ENCODE measurements at regions not wholly inside any gene's neighbourhood (a gene's known extent, or its start where the extent isn't known, plus 50 kb on each side); places are given as distances from the start of the nearest gene placed in this dataset.

DNA sequence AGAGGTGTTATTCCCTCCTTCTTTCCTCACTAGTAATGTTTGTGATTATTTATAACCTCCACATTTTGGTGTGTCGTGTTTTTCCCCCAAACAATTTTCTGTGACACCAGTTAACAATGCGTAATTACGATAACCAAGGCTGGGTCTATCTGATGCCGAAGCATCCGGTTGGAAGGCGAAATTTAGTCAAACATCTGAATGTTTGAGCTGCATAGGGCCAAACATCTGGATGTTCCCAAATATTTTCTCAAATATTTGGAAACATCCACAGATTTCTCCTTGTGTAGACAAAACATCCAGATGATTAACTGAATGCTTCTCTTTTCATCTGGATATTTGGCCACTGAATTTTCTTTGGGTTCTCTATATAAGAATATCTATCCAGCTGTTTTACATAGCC, 371.7 kb downstream of the NFIB start:
- Histone ChIP-seq H3K36me3 (no peaks in the 10 kb centered on the region), H3K27me3 (no peaks in the 10 kb centered on the region), H3K4me1 (no peaks in the 10 kb centered on the region), H3K27ac (no peak overlapping the region), H3K9me3 (no peaks in the 10 kb centered on the region), H3K4me3 (no peak overlapping the region)
- TF ChIP-seq, protein P1, sequence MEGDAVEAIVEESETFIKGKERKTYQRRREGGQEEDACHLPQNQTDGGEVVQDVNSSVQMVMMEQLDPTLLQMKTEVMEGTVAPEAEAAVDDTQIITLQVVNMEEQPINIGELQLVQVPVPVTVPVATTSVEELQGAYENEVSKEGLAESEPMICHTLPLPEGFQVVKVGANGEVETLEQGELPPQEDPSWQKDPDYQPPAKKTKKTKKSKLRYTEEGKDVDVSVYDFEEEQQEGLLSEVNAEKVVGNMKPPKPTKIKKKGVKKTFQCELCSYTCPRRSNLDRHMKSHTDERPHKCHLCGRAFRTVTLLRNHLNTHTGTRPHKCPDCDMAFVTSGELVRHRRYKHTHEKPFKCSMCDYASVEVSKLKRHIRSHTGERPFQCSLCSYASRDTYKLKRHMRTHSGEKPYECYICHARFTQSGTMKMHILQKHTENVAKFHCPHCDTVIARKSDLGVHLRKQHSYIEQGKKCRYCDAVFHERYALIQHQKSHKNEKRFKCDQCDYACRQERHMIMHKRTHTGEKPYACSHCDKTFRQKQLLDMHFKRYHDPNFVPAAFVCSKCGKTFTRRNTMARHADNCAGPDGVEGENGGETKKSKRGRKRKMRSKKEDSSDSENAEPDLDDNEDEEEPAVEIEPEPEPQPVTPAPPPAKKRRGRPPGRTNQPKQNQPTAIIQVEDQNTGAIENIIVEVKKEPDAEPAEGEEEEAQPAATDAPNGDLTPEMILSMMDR (IDR thresholded peaks at IDR 0.05): no peak
- no peak for TF ChIP-seq POLR2A (IDR thresholded peaks at IDR 0.05)
- no peak for DNase-seq

DNA sequence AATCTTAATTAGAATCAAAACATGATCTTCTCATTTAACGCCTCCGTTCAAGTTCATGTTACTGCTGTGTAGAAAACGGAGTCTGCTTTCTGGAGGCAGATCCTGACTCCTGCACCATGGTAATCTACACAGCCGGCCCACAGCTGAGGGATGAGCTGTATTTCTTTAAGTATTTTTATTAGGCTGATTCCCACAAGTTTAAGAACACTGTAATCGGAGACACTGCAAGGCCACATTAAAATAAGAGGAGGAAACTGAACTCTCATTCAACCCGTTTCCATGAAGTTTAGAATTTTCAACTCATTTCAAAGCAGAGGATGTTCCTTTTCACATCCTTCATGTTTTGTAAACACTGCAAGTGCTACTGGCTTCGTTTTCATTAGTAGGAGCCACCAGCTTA, 372.2 kb downstream of the NFIB start:
- no peak for DNase-seq
- TF ChIP-seq POLR2A (IDR thresholded peaks at IDR 0.05): no peak
- TF ChIP-seq, protein P1 (IDR thresholded peaks at IDR 0.05): no peak
- Histone ChIP-seq H3K36me3 (no peaks in the 10 kb centered on the region), H3K27me3 (no peaks in the 10 kb centered on the region), H3K9me3 (no peaks in the 10 kb centered on the region), H3K27ac (no peak overlapping the region), H3K4me3 (no peak overlapping the region), H3K4me1 (no peaks in the 10 kb centered on the region)

DNA sequence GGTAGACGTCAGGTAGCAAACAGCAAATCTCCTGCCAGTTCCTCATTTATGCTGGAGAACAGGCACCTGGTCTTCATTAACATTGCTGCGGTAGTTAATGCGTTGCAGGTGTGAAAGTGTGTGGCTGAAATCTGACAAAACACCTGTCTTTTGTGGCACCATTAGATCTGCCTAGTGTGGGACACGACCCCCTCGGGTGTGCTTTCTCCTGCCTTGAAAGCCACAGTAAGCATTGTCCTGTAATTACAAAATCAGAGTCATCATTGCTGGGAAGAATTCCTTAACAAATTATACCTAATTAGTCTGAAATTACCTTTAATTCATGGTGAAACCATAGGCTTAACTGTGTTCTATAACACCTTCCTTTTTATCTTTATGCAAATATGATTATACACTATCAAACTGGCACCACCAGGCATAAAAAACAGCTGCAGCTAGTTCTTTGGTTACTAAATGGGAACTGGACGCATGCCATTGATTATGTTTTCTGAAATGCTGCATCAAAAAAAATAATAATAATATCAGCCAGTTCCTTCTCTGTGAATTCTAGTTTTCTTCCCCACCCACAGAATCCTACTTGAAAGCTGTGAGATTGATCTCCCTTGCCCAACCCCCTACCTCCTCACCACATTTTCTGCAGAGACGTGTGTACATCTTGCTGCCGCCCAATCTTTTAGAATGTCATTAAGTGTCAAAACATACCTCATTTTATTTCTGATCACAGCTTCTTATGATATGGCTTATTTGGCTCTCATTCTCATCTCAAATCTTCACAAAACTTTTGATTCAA, 374.0 kb downstream of the NFIB start:
- H3K4me3 ChIP-seq: no peak overlapping the region
- H3K27me3 ChIP-seq: no peaks in the 10 kb centered on the region
- no peaks in the 10 kb centered on the region for H3K9me3 ChIP-seq
- no peak for DNase-seq
- no peaks in the 10 kb centered on the region for H3K4me1 ChIP-seq
- no peaks in the 10 kb centered on the region for H3K36me3 ChIP-seq
- H3K27ac ChIP-seq: peak overlapping the region in 1 of 4 donors; percentile 1
- TF ChIP-seq, protein P1 (IDR thresholded peaks at IDR 0.05): no peak
- TF ChIP-seq POLR2A (IDR thresholded peaks at IDR 0.05): no peak

DNA sequence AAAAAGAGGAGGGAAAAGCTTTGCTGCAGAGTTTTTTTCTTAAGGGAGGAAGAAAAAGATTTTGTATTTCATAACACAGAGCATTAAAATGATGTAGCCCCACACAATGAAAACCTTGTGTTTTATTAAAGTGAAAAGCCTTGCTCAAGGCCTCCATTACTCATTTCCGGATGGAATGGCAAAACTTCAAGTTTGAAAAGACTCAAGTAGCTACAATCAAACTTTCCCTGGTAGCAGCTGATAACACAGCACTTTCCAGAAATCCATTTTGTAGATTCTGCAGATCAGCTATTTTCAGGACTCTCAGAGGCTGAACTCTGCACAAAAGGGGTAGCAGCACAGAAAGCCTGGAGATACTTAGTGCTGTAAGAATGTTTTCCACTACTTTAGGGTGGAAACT, 374.8 kb downstream of the NFIB start:
- H3K27ac ChIP-seq: peak overlapping the region in 1 of 4 donors; percentile 1

DNA sequence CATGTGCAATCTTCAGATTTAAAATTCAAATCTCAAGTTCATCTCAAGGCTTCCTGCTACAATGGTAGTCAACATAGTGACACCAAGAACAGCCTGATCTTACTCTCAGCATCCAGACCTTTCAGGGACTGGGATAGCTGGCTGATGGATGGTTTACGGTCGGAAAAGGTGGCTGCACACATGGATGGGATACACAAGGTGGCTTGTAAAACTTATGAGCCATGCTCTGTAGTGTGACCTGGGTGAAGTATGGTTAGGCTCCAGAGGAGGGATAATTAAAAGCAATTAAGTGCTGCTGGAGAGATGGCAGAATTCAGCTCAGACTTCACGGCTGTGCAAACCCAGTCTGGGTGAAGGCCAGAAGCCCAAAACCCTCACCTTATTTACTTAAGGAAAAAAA, 379.5 kb downstream of the NFIB start:
- H3K4me1 ChIP-seq: no peaks in the 10 kb centered on the region
- no peak overlapping the region for H3K27ac ChIP-seq
- H3K36me3 ChIP-seq: no peaks in the 10 kb centered on the region
- H3K9me3 ChIP-seq: no peaks in the 10 kb centered on the region
- H3K4me3 ChIP-seq: no peak overlapping the region
- TF ChIP-seq POLR2A (IDR thresholded peaks at IDR 0.05): no peak
- TF ChIP-seq, protein P1 (IDR thresholded peaks at IDR 0.05): no peak
- no peak for DNase-seq
- H3K27me3 ChIP-seq: no peaks in the 10 kb centered on the region

More for the DNA sequence above, 374.8 kb downstream of the NFIB start:
- Histone ChIP-seq H3K36me3 (no peaks in the 10 kb centered on the region), H3K4me1 (no peaks in the 10 kb centered on the region), H3K27me3 (no peaks in the 10 kb centered on the region), H3K9me3 (no peaks in the 10 kb centered on the region), H3K4me3 (no peak overlapping the region)
- DNase-seq: no peak
- no peak for TF ChIP-seq POLR2A (IDR thresholded peaks at IDR 0.05)
- TF ChIP-seq, protein P1 (IDR thresholded peaks at IDR 0.05): no peak

Measured in Peyer's patch (tissue), 4 donors.